HEK293T (cell line): ENCODE measurements at regions not wholly inside any gene's neighbourhood (a gene's known extent, or its start where the extent isn't known, plus 50 kb on each side); places are given as distances from the start of the nearest gene placed in this dataset.
A peak's percentile ranks its signal among the peaks of the same experiment; 100 is the strongest.

Experiments used
- CTCF ChIA-PET: fragments of 350-600 bp; formaldehyde crosslinking; extraction: SDS; loops from one replicate; lab custom pipeline; 2021; ENCODE audit warnings: antibody characterized with exemption, inconsistent platforms; lab: Yijun Ruan, JAX
- POLR2A ChIA-PET: fragments of 350-600 bp; formaldehyde crosslinking; extraction: SDS; loops from one replicate; lab custom pipeline; 2020; ENCODE audit warnings: antibody characterized with exemption, inconsistent platforms; lab: Yijun Ruan, JAX
- DNase-seq: peaks from one replicate; pipeline ENCODE4 v3.0.0; 2012; ENCODE audit warnings: mixed read lengths; ENCODE audit errors: extremely low spot score
- ARNT ChIP-seq: fragments of 450-650 bp; IDR thresholded peaks from 2 replicates; pipeline ENCODE4 v1.6.1; 2017; ENCODE audit warnings: mild to moderate bottlenecking
- BHLHE40 ChIP-seq: fragments of 450-650 bp; IDR thresholded peaks from 2 replicates; pipeline ENCODE4 v1.6.1; 2016; ENCODE audit warnings: mild to moderate bottlenecking, moderate library complexity, borderline replicate concordance
- CTBP1 ChIP-seq: fragments of 450-650 bp; IDR thresholded peaks from 2 replicates; pipeline ENCODE4 v1.6.1; 2016; ENCODE audit warnings: borderline replicate concordance
- ELF4 ChIP-seq: fragments of 450-650 bp; IDR thresholded peaks from 2 replicates; pipeline ENCODE4 v1.6.1; 2017; ENCODE audit warnings: antibody characterized with exemption
- FOXA1 ChIP-seq: fragments of 450-650 bp; IDR thresholded peaks from 2 replicates; pipeline ENCODE4 v1.6.1; 2016; ENCODE audit warnings: mild to moderate bottlenecking
- FOXK2 ChIP-seq: fragments of 450-650 bp; IDR thresholded peaks from 2 replicates; pipeline ENCODE4 v1.6.1; 2016; ENCODE audit warnings: mild to moderate bottlenecking
- FOXM1 ChIP-seq: fragments of 450-650 bp; IDR thresholded peaks from 2 replicates; pipeline ENCODE4 v1.6.1; 2017; ENCODE audit warnings: mild to moderate bottlenecking, borderline replicate concordance
- HDGF ChIP-seq: fragments of 450-650 bp; IDR thresholded peaks from 2 replicates; pipeline ENCODE4 v1.6.1; 2017; ENCODE audit warnings: antibody characterized with exemption, borderline replicate concordance
- L3MBTL2 ChIP-seq: fragments of 450-650 bp; conservative IDR thresholded peaks from 2 replicates; pipeline ENCODE4 v1.6.1; 2016; ENCODE audit warnings: mild to moderate bottlenecking
- LEF1 ChIP-seq: fragments of 450-650 bp; IDR thresholded peaks from 2 replicates; pipeline ENCODE4 v1.6.1; 2017; ENCODE audit warnings: mild to moderate bottlenecking, borderline replicate concordance
- NFRKB ChIP-seq: fragments of 450-650 bp; IDR thresholded peaks from 2 replicates; pipeline ENCODE4 v1.6.1; 2016; ENCODE audit warnings: mild to moderate bottlenecking, moderate library complexity
- SP1 ChIP-seq: fragments of 450-650 bp; IDR thresholded peaks from 2 replicates; pipeline ENCODE4 v1.6.1; 2017
- SUZ12 ChIP-seq: fragments of 450-650 bp; IDR thresholded peaks from 2 replicates; pipeline ENCODE4 v1.6.1; 2016; ENCODE audit warnings: mild to moderate bottlenecking
- TARDBP ChIP-seq: fragments of 450-650 bp; IDR thresholded peaks from 2 replicates; pipeline ENCODE4 v1.6.1; 2016
- ZNF384 ChIP-seq: fragments of 450-650 bp; IDR thresholded peaks from 2 replicates; pipeline ENCODE4 v1.6.1; 2016
- TF ChIP-seq, protein P1 (sequence below): fragments of 450-650 bp; IDR thresholded peaks from 2 replicates; pipeline ENCODE4 v1.6.1; 2016

DNA sequence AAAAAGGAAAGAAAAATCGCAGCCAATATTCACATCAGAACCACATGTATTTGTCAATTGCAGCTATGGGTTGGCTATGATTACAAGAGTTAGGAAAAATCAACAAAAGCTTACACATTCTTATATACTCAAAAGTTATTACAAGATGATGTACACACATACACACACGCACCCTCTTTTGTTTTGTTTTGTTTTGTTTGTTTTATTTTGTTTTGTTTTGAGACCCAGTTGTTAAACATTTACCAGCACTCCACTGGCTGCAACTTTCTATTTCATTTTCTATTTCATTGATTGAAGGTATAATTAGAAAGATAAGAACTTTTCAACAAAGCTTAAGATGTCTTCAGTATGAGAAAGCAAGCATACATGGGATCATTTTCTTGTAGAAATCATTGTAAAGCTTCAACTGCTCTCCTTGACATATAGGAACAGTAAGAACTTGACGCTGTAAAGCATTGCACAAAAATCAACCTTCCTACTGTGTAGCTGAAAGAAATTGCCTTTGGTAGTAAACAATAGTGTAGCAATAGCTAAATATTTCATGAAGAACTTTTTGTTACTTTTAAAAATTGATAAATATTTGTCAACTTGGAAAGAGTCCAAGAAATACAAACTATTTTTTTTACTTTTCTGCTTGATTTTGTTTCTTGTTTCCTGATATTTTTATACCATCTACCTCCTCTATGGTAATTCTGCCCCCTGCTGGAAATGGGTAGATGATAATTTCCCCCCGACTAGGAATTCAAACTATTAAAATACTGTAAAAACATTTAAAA lies 205.9 kb downstream of the MBL2 start:
- CTCF ChIA-PET, result interaction anchor here (0.6 to 3.2 kb wide), 18 partner anchors 24 to 648 kb away, joined by 3 to 25 read pairs (median 3); partner anchors contain the start of gene DKK1
- TF ChIP-seq ZNF384 (0 out of 2 replicates have a peak, but pooled peaks have one; percentile 46), SP1 (no peak)
- DNase-seq, result peak; percentile 28
- POLR2A ChIA-PET, result no interaction called here

DNA sequence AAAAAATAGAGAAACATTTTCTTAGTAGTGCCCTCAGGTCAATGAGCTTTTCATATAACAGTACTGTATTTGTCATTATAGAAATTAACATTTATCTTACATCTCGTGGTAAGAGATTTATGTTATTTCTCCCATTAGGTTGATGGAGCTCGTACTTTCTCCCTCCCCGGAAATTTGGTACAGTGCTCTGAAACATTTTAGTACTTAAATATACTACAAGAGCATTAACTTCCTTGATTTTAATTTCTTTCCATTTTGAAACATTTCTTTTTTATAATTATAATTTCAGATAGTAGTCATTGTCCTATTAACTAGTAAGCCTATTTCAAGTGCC lies 205.4 kb downstream of the MBL2 start:
- DNase-seq, result no peak
- CTCF ChIA-PET, result interaction anchor here (0.6 to 3.2 kb wide), 13 partner anchors 34 to 397 kb away, joined by 3 to 25 read pairs (median 3); partner anchors contain the start of gene DKK1
- POLR2A ChIA-PET, result no interaction called here
- no peak for TF ChIP-seq FOXA1
- no peak for TF ChIP-seq SP1
- no peak for TF ChIP-seq FOXK2
- no peak for TF ChIP-seq L3MBTL2
- no peak for TF ChIP-seq NFRKB
- TF ChIP-seq FOXM1, result no peak
- TF ChIP-seq ZNF384, result no peak
- TF ChIP-seq TARDBP, result no peak
- TF ChIP-seq ARNT, result no peak
- TF ChIP-seq HDGF, result no peak
- TF ChIP-seq LEF1, result no peak
- TF ChIP-seq SUZ12, result no peak
- TF ChIP-seq CTBP1, result no peak
- TF ChIP-seq ELF4, result no peak
- TF ChIP-seq, protein P1, sequence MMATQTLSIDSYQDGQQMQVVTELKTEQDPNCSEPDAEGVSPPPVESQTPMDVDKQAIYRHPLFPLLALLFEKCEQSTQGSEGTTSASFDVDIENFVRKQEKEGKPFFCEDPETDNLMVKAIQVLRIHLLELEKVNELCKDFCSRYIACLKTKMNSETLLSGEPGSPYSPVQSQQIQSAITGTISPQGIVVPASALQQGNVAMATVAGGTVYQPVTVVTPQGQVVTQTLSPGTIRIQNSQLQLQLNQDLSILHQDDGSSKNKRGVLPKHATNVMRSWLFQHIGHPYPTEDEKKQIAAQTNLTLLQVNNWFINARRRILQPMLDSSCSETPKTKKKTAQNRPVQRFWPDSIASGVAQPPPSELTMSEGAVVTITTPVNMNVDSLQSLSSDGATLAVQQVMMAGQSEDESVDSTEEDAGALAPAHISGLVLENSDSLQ, result no peak
- TF ChIP-seq BHLHE40, result no peak

DNA sequence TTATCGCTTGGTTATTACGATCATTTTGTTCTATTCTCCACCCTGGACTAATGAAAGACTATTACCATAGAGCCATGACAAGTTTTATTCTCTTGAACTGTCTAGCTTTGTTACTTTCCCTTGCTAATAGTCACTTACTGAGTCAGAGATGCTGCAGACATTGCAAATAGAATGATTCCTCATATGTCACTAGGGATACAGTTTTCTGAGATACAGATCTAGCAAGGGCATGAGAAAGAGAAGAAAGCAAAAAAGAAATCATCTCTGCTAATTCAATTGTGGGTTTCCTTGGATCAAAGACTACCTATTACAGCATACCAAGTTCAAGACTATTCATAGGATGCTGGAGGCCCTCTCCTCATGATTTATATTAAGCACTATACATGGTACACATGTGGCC lies 204.3 kb downstream of the MBL2 start:
- no peak for DNase-seq
- CTCF ChIA-PET, result no interaction called here
- POLR2A ChIA-PET, result no interaction called here
- TF ChIP-seq CTBP1, result no peak
- TF ChIP-seq SP1, result no peak
- no peak for TF ChIP-seq FOXM1
- no peak for TF ChIP-seq NFRKB
- no peak for TF ChIP-seq ELF4
- TF ChIP-seq, protein P1, result no peak
- no peak for TF ChIP-seq TARDBP
- no peak for TF ChIP-seq FOXA1

DNA sequence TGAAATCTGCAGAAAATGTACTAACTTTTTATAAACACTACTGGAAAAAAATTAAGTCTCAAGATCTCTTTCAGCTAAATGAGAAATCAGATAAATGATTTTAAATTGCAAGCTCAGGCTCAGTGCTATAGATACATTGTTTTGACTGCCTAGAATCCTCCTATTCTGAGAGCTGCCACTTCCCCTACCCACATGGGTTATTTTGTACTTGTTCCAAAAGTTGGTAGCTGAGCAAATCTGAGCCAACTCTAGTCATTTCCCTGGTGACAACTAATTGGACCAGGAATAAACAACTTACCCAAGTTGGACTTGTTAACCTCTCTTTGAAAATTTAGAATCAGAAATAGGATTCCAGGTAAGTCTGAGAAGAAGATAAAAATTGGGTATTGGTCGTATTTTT lies 202.1 kb downstream of the MBL2 start:
- TF ChIP-seq BHLHE40 (no peak), FOXK2 (no peak), CTBP1 (no peak), L3MBTL2 (no peak), ZNF384 (no peak), TARDBP (no peak), ARNT (no peak), FOXA1 (no peak), SUZ12 (no peak), NFRKB (no peak), FOXM1 (no peak), LEF1 (no peak), SP1 (no peak), HDGF (no peak), ELF4 (no peak)
- TF ChIP-seq, protein P1, result no peak
- no peak for DNase-seq
- CTCF ChIA-PET, result interaction anchor here (0.9 to 1.0 kb wide), 3 partner anchors 24 to 256 kb away, joined by 3 to 7 read pairs (median 3); partner anchors contain the start of gene DKK1
- POLR2A ChIA-PET, result no interaction called here

DNA sequence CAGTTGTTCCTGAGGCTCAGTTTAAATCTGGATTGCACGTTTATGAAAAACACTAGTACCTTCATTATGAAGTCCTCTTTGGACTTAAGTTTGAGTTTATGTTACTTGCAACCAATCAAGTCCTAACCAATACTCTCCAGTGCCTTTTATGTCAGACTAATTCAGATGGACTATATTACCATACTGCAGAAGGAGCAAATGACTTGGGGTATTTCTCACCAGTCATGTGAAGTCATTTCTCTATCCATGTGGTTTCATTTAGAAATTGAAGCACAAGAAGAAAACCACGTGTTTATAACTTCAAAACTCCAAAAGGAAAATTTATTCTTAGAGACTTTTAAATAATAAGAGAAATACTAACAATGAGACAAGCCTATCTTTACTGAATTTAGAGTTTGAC lies 201.6 kb downstream of the MBL2 start:
- no peak for DNase-seq
- POLR2A ChIA-PET, result no interaction called here
- TF ChIP-seq NFRKB, result no peak
- TF ChIP-seq, protein P1, result no peak
- no peak for TF ChIP-seq FOXK2
- TF ChIP-seq SP1, result no peak
- TF ChIP-seq BHLHE40, result no peak
- TF ChIP-seq ARNT, result no peak
- CTCF ChIA-PET, result interaction anchor here (0.7 to 0.9 kb wide), 2 partner anchors 75 to 1972 kb away, joined by 4 to 7 read pairs; no protein-coding TSS in a partner anchor
